COLO829 (cell line): ENCODE measurements at regions not wholly inside any gene's neighbourhood (a gene's known extent, or its start where the extent isn't known, plus 50 kb on each side); places are given as distances from the start of the nearest gene placed in this dataset.

Experiments used
- DNase-seq: peaks from one replicate; pipeline ENCODE4 v3.0.0; 2012; ENCODE audit warnings: low spot score

DNA sequence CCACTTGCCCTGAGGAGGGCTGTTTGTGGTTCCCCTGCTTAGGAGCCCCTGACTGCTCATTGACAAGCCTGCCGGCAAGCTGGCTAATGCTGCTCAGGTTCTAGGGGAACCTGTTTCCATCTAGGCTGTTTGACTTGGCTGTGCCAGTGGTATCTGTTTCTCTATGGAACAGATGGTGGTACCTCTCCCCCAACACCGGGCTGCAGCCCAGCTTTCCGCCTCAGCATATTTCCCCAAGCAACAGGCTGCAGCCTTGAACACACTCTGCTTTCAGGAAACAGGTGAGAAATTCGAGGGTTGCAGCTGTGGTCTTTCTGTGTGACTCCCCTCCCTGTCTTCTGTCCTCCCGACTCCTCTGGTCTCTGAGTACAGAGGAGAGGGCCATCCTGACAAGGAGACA lies 132.3 kb downstream of the TMEM132E start:
- DNase-seq = no peak

DNA sequence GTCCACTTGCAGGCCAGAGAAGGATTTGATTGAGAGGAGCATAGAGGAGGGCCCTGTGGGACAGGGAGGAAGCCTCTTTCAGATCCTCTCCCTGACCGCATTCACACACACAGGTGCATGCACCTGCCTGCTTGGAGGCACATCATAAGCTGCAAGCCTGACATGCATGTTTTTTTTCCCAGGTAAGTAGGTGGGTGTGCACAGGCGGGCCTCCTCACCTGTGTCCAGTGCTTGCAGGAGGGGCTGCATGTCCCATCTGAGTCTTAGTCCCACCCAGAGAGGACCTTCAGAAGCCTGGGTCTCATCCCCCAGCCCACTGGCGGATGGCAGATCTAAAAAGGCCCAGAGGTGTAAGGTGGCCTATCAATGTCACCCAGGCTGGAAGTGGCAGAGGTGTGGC lies 130.8 kb downstream of the TMEM132E start:
- no peak for DNase-seq

GRCh38 chr17:34709158-34709754 lies 129.9 kb downstream of the TMEM132E start:
- DNase-seq = no peak

DNA sequence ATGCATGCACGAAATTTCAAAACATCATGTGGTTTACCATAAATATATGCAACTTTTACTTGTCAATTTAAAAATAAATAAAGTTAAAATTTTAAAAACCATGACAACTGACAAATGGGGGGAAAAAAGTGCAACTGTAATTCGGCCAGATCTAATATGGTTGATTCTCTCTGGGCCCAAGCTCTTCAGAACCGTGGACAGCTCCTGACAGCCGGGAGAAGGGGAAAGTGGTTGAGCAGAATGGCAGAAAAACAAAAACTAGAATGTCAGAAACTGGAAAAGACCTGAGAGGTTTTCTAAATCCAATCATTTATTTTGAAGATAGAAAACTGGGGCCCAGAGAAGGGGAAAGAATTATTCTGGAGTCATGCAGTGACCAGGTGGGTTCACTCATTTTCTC lies 126.6 kb downstream of the TMEM132E start:
- DNase-seq = peak; percentile 21

- DNase-seq = peak; percentile 40
Measured at GRCh38 chr17:34703533-34703932, 124.2 kb downstream of the TMEM132E start.

- no peak for DNase-seq
Measured at GRCh38 chr17:34699181-34699580, 119.8 kb downstream of the TMEM132E start.

GRCh38 chr17:34692920-34693319 lies 113.5 kb downstream of the TMEM132E start:
- no peak for DNase-seq
